ENCODE measurements at regions not wholly inside any gene's neighbourhood (a gene's known extent, or its start where the extent isn't known, plus 50 kb on each side); places are given as distances from the start of the nearest gene placed in this dataset.

- no peak for TF ChIP-seq CTCF (optimal IDR thresholded peaks at IDR 0.05 in 1 of 3, IDR thresholded peaks at IDR 0.05 in 1 of 3, conservative IDR thresholded peaks at IDR 0.05 in 1 of 3; ENCODE audit: extremely low read depth in 1 of 3, insufficient read depth in 2 of 3, low read length in 3 of 3)
- no peak for TF ChIP-seq EZH2 (IDR thresholded peaks at IDR 0.05; ENCODE audit: low read length)
Observed at GRCh38 chr2:82000606-82001005, 1696.1 kb upstream of the LRRTM1 start.
